ENCODE measurements at regions not wholly inside any gene's neighbourhood (a gene's known extent, or its start where the extent isn't known, plus 50 kb on each side); places are given as distances from the start of the nearest gene placed in this dataset.

GRCh38 chr12:83656004-83656403 lies 969.3 kb downstream of the TMTC2 start:
- TF ChIP-seq OSR1 (CRISPR knock-in tag; IDR thresholded peaks at IDR 0.05) (no peak), RARB (CRISPR knock-in tag; IDR thresholded peaks at IDR 0.05) (no peak), ZNF70 (CRISPR knock-in tag; IDR thresholded peaks at IDR 0.05) (no peak), ZNF8 (CRISPR knock-in tag; IDR thresholded peaks at IDR 0.05) (no peak), CREB5 (CRISPR knock-in tag; IDR thresholded peaks at IDR 0.05; ENCODE audit: low read depth) (no peak), CSRNP3 (CRISPR knock-in tag; IDR thresholded peaks at IDR 0.05) (no peak), TOX (CRISPR knock-in tag; IDR thresholded peaks at IDR 0.05; ENCODE audit: borderline replicate concordance) (no peak)

Data from SK-N-SH treated with all-trans-retinoic acid at 6 μM for 48 hours (cell line).